Fibroblast of villous mesenchyme (primary cell): ENCODE measurements at regions not wholly inside any gene's neighbourhood (a gene's known extent, or its start where the extent isn't known, plus 50 kb on each side); places are given as distances from the start of the nearest gene placed in this dataset.

ENCODE experiments used
- DNase-seq: peaks from one replicate; pipeline ENCODE4 v3.0.0-alpha.2; 2010; ENCODE audit warnings: low read depth
- H3K4me3 ChIP-seq: 2 replicates; pipeline ENCODE4 v1.5.1; 2011; ENCODE audit warnings: low read depth, mild to moderate bottlenecking, low read length
- CTCF ChIP-seq: IDR thresholded peaks from 2 replicates; pipeline ENCODE4 v1.5.1; 2012; ENCODE audit warnings: low read depth, mild to moderate bottlenecking, low read length; ENCODE audit not compliant: insufficient read depth

- DNase-seq: no peak
- H3K4me3 ChIP-seq: no peak overlapping the region
- TF ChIP-seq CTCF: no peak
These were observed 753.1 kb upstream of the TBX3 start for GRCh38 chr12:115437061-115437567.

- no peak for DNase-seq
- TF ChIP-seq CTCF: no peak
These were observed 749.1 kb upstream of the TBX3 start for GRCh38 chr12:115433014-115433634.

GRCh38 chr12:115430636-115431035, 746.7 kb upstream of the TBX3 start:
- no peak for TF ChIP-seq CTCF
- H3K4me3 ChIP-seq: no peak overlapping the region
- no peak for DNase-seq

More at GRCh38 chr12:115433014-115433634, 749.1 kb upstream of the TBX3 start:
- no peak overlapping the region for H3K4me3 ChIP-seq

GRCh38 chr12:115426732-115427131, 742.8 kb upstream of the TBX3 start:
- DNase-seq: no peak
- no peak overlapping the region for H3K4me3 ChIP-seq
- no peak for TF ChIP-seq CTCF

- H3K4me3 ChIP-seq: no peak overlapping the region
- DNase-seq: no peak
- no peak for TF ChIP-seq CTCF
These were observed 740.0 kb upstream of the TBX3 start for GRCh38 chr12:115424003-115424402.

- H3K4me3 ChIP-seq: no peak overlapping the region
- peak; percentile 46 for DNase-seq
- no peak for TF ChIP-seq CTCF
These were observed 739.6 kb upstream of the TBX3 start for GRCh38 chr12:115423546-115423987.
